ENCODE measurements at regions not wholly inside any gene's neighbourhood (a gene's known extent, or its start where the extent isn't known, plus 50 kb on each side); places are given as distances from the start of the nearest gene placed in this dataset.

DNA sequence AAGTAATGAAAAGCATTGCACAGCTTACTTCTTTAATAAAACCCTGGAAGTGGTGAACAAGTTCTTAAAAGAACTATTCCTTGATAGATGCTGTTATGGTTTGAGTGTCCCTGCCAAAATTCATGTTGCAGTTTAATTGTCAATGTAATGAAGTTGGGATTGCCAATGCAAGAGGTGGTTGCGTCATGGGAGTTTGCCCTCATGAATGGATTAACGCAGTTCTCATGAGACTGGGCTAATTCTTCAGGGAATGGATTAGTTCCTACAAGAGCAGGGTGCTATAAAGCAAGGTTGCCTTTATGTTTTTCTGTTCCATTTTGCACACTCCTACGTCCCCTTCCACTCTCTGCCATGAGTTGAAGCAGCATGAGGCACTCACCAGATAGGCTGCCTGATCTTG is 446.7 kb upstream of the B3GALT2 start:
- no peaks in the 10 kb centered on the region for H3K9me3 Mint-ChIP-seq
- H3K4me1 ChIP-seq (ENCODE audit: insufficient read depth, low read length), result no peaks in the 10 kb centered on the region
- H3K27me3 ChIP-seq (ENCODE audit: insufficient read depth, low read length, poor library complexity, severe bottlenecking), result no peaks in the 10 kb centered on the region
- ChIA-PET POLR2A (no interaction called here), CTCF (no interaction called here)
- H3K4me1 Mint-ChIP-seq, result peaks cover 17 to 28% (median 27%) of the 10 kb centered on the region in 3 donors
- peak overlapping the region in 1 of 8 donors; percentile 85 for H3K27ac Mint-ChIP-seq
- DNase-seq, result no peak
- no peaks in the 10 kb centered on the region for H3K36me3 ChIP-seq (ENCODE audit: insufficient read depth, low read length)
- no peak overlapping the region for H3K4me3 Mint-ChIP-seq
- H3K9me3 ChIP-seq (ENCODE audit: low read length), result no peaks in the 10 kb centered on the region
- H3K4me3 ChIP-seq (ENCODE audit: low read length), result no peak overlapping the region
- H3K36me3 Mint-ChIP-seq, result peaks cover 0 to 18% (median 0%) of the 10 kb centered on the region in 3 donors
- no peak overlapping the region for H3K27ac ChIP-seq (ENCODE audit: low read depth, low read length)
- H3K27me3 Mint-ChIP-seq, result no peaks in the 10 kb centered on the region

GRCh38 chr1:193631306-193631705 is 444.9 kb upstream of the B3GALT2 start:
- Mint-ChIP-seq H3K9me3 (no peaks in the 10 kb centered on the region), H3K4me3 (peak overlapping the region in 1 of 7 donors; percentile 5), H3K4me1 (peaks cover 13 to 26% (median 22%) of the 10 kb centered on the region in 3 donors), H3K27me3 (no peaks in the 10 kb centered on the region), H3K27ac (peak overlapping the region in 1 of 8 donors; percentile 48), H3K36me3 (peaks cover 0 to 21% (median 0%) of the 10 kb centered on the region in 3 donors)
- Histone ChIP-seq H3K27me3 (ENCODE audit: insufficient read depth, low read length, poor library complexity, severe bottlenecking) (no peaks in the 10 kb centered on the region), H3K4me3 (ENCODE audit: low read length) (no peak overlapping the region), H3K9me3 (ENCODE audit: low read length) (no peaks in the 10 kb centered on the region), H3K36me3 (ENCODE audit: insufficient read depth, low read length) (no peaks in the 10 kb centered on the region), H3K27ac (ENCODE audit: low read depth, low read length) (no peak overlapping the region), H3K4me1 (ENCODE audit: insufficient read depth, low read length) (no peaks in the 10 kb centered on the region)
- ChIA-PET POLR2A (no interaction called here), CTCF (no interaction called here)
- DNase-seq, result no peak

DNA sequence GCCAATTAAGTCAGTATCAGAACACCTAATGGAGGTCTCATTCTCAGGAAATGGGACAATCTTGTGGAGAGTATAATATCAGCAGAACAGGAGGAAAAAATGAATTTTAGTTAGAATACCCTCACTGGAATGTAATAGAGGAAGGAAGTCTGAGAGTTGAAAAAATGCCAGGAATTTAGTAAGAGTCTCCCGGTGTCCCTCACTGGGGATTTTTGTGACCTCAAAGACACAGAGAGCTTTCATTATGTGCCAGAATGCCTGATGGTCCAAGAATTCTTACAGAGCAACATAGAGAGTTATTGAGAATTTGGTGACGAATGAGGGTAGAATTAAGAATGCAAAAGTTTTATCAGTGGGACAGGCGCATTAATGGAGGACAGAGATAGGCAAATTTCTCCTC is 443.5 kb upstream of the B3GALT2 start:
- peak overlapping the region in 2 of 8 donors; percentile 17 to 31 for H3K27ac Mint-ChIP-seq
- ChIA-PET POLR2A (no interaction called here), CTCF (no interaction called here)

DNA sequence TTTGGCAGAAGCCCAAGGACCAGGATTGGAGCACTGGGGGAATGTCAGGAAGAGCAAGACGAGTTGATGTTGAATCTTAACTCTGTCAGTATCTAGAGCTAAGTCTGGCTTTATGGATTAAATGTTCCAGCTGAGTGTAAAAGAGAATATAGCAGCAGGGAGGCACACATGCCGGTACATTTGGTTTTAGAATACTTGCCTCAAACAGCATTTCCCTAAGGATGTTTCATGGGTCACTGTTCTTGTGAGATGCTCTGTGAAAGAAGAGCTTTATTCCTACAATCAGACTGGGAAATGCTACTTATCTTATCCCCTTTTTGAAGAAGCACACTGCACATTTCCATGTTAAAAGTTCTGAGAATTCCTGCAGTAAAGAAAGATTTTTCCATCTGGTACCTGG is 440.3 kb upstream of the B3GALT2 start:
- peaks cover 0 to 18% (median 2%) of the 10 kb centered on the region in 3 donors for H3K36me3 Mint-ChIP-seq
- no peaks in the 10 kb centered on the region for H3K9me3 Mint-ChIP-seq
- H3K4me1 ChIP-seq (ENCODE audit: insufficient read depth, low read length), result no peaks in the 10 kb centered on the region
- H3K27me3 ChIP-seq (ENCODE audit: insufficient read depth, low read length, poor library complexity, severe bottlenecking), result no peaks in the 10 kb centered on the region
- no peak overlapping the region for H3K27ac ChIP-seq (ENCODE audit: low read depth, low read length)
- no peaks in the 10 kb centered on the region for H3K36me3 ChIP-seq (ENCODE audit: insufficient read depth, low read length)
- peaks cover 4 to 8% (median 5%) of the 10 kb centered on the region in 3 donors for H3K4me1 Mint-ChIP-seq
- no peak overlapping the region for H3K4me3 ChIP-seq (ENCODE audit: low read length)
- DNase-seq, result no peak
- H3K27me3 Mint-ChIP-seq, result no peaks in the 10 kb centered on the region
- ChIA-PET POLR2A (no interaction called here), CTCF (no interaction called here)
- H3K4me3 Mint-ChIP-seq, result no peak overlapping the region
- no peaks in the 10 kb centered on the region for H3K9me3 ChIP-seq (ENCODE audit: low read length)
- peak overlapping the region in 1 of 8 donors; percentile 17 for H3K27ac Mint-ChIP-seq

More for the DNA sequence above, 443.5 kb upstream of the B3GALT2 start:
- Mint-ChIP-seq H3K9me3 (no peaks in the 10 kb centered on the region), H3K27me3 (no peaks in the 10 kb centered on the region), H3K4me3 (no peak overlapping the region), H3K36me3 (peaks cover 0 to 18% (median 2%) of the 10 kb centered on the region in 3 donors), H3K4me1 (peaks cover 10 to 19% (median 17%) of the 10 kb centered on the region in 3 donors)
- H3K4me3 ChIP-seq (ENCODE audit: low read length), result no peak overlapping the region
- no peaks in the 10 kb centered on the region for H3K27me3 ChIP-seq (ENCODE audit: insufficient read depth, low read length, poor library complexity, severe bottlenecking)
- no peaks in the 10 kb centered on the region for H3K36me3 ChIP-seq (ENCODE audit: insufficient read depth, low read length)
- H3K4me1 ChIP-seq (ENCODE audit: insufficient read depth, low read length), result no peaks in the 10 kb centered on the region
- DNase-seq, result no peak
- H3K9me3 ChIP-seq (ENCODE audit: low read length), result no peaks in the 10 kb centered on the region
- H3K27ac ChIP-seq (ENCODE audit: low read depth, low read length), result no peak overlapping the region

DNA sequence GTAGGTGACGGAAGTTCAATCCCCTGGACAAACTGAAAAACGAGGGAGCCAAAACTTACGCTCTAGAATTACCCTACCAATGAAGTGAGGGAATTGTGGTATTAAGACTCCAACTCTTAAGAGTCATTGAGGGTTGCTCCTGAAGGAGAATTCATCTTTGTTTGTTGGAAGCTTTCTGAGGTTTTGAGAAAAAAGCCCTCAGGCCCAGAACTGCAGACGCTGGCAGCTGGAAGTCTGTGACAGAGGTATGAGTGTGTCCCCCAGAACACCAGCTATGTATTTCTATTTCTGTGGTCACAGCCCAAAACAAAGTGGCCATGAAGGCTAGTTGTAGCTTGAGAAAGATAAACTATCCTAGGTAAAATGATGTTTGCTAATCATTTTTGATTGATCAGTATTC is 438.8 kb upstream of the B3GALT2 start:
- Mint-ChIP-seq H3K27me3 (no peaks in the 10 kb centered on the region), H3K4me1 (peaks cover 0 to 4% (median 4%) of the 10 kb centered on the region in 3 donors), H3K36me3 (peaks cover 0 to 13% (median 4%) of the 10 kb centered on the region in 3 donors), H3K9me3 (no peaks in the 10 kb centered on the region), H3K27ac (no peak overlapping the region), H3K4me3 (no peak overlapping the region)
- POLR2A ChIA-PET, result no interaction called here
- no peak overlapping the region for H3K4me3 ChIP-seq (ENCODE audit: low read length)
- H3K9me3 ChIP-seq (ENCODE audit: low read length), result no peaks in the 10 kb centered on the region
- no peak for DNase-seq
- no peaks in the 10 kb centered on the region for H3K4me1 ChIP-seq (ENCODE audit: insufficient read depth, low read length)
- CTCF ChIA-PET, result no interaction called here
- no peaks in the 10 kb centered on the region for H3K27me3 ChIP-seq (ENCODE audit: insufficient read depth, low read length, poor library complexity, severe bottlenecking)
- no peaks in the 10 kb centered on the region for H3K36me3 ChIP-seq (ENCODE audit: insufficient read depth, low read length)
- H3K27ac ChIP-seq (ENCODE audit: low read depth, low read length), result no peak overlapping the region

- Histone ChIP-seq H3K27me3 (ENCODE audit: insufficient read depth, low read length, poor library complexity, severe bottlenecking) (no peaks in the 10 kb centered on the region), H3K4me1 (ENCODE audit: insufficient read depth, low read length) (no peaks in the 10 kb centered on the region), H3K9me3 (ENCODE audit: low read length) (no peaks in the 10 kb centered on the region), H3K4me3 (ENCODE audit: low read length) (no peak overlapping the region), H3K36me3 (ENCODE audit: insufficient read depth, low read length) (no peaks in the 10 kb centered on the region), H3K27ac (ENCODE audit: low read depth, low read length) (no peak overlapping the region)
- Mint-ChIP-seq H3K4me1 (peaks cover 0 to 4% (median under 1%) of the 10 kb centered on the region in 3 donors), H3K27ac (no peak overlapping the region), H3K27me3 (no peaks in the 10 kb centered on the region), H3K9me3 (no peaks in the 10 kb centered on the region), H3K4me3 (no peak overlapping the region), H3K36me3 (peaks cover 0 to 27% (median 2%) of the 10 kb centered on the region in 3 donors)
- POLR2A ChIA-PET, result no interaction called here
- CTCF ChIA-PET, result no interaction called here
- DNase-seq, result no peak
These were observed 433.5 kb upstream of the B3GALT2 start for GRCh38 chr1:193619911-193620310.

DNA sequence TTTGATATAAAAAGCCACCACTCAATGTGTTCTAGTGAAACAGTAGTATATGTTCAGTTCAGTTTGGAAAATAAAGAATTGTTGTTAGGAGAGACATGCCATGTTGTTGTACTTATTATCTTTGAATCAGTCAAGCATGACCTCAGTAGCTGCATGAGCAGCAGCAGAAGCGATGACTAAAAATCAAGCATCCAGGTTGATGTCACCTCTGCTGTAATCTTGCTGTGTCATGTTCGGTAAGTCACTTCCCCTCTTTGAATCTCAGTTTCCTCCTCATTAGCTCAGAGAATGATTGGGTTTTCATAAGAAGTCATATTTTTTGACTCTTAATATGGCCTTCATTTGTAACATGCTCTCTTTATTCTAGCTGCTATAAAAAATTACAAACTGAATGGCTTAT is 428.4 kb upstream of the B3GALT2 start:
- peaks cover 4 to 8% (median 7%) of the 10 kb centered on the region in 3 donors for H3K4me1 Mint-ChIP-seq
- no peak overlapping the region for H3K4me3 Mint-ChIP-seq
- Histone ChIP-seq H3K4me3 (ENCODE audit: low read length) (no peak overlapping the region), H3K9me3 (ENCODE audit: low read length) (no peaks in the 10 kb centered on the region), H3K27me3 (ENCODE audit: insufficient read depth, low read length, poor library complexity, severe bottlenecking) (no peaks in the 10 kb centered on the region), H3K4me1 (ENCODE audit: insufficient read depth, low read length) (no peaks in the 10 kb centered on the region), H3K36me3 (ENCODE audit: insufficient read depth, low read length) (no peaks in the 10 kb centered on the region), H3K27ac (ENCODE audit: low read depth, low read length) (no peak overlapping the region)
- DNase-seq, result no peak
- ChIA-PET CTCF (interaction anchor here (1.0 kb wide), 1 partner anchor 24 kb away, joined by 3 read pairs; no protein-coding TSS in a partner anchor), POLR2A (no interaction called here)
- H3K9me3 Mint-ChIP-seq, result no peaks in the 10 kb centered on the region
- H3K27me3 Mint-ChIP-seq, result no peaks in the 10 kb centered on the region
- H3K27ac Mint-ChIP-seq, result peak overlapping the region in 1 of 8 donors; percentile 50
- peaks cover 0 to 37% (median 0%) of the 10 kb centered on the region in 3 donors for H3K36me3 Mint-ChIP-seq

- DNase-seq, result no peak
- POLR2A ChIA-PET, result no interaction called here
- Mint-ChIP-seq H3K4me1 (peaks cover 9 to 14% (median 10%) of the 10 kb centered on the region in 3 donors), H3K4me3 (no peak overlapping the region), H3K9me3 (peaks cover 0 to 2% (median 0%) of the 10 kb centered on the region in 5 donors), H3K27me3 (no peaks in the 10 kb centered on the region), H3K27ac (no peak overlapping the region), H3K36me3 (peaks cover 0 to 36% (median 0%) of the 10 kb centered on the region in 3 donors)
- no peaks in the 10 kb centered on the region for H3K27me3 ChIP-seq (ENCODE audit: insufficient read depth, low read length, poor library complexity, severe bottlenecking)
- no peaks in the 10 kb centered on the region for H3K9me3 ChIP-seq (ENCODE audit: low read length)
- H3K36me3 ChIP-seq (ENCODE audit: insufficient read depth, low read length), result no peaks in the 10 kb centered on the region
- no peaks in the 10 kb centered on the region for H3K4me1 ChIP-seq (ENCODE audit: insufficient read depth, low read length)
- H3K27ac ChIP-seq (ENCODE audit: low read depth, low read length), result no peak overlapping the region
- CTCF ChIA-PET, result interaction anchor here (1.0 kb wide), 1 partner anchor 24 kb away, joined by 3 read pairs; no protein-coding TSS in a partner anchor
- H3K4me3 ChIP-seq (ENCODE audit: low read length), result no peak overlapping the region
These were observed 427.9 kb upstream of the B3GALT2 start for GRCh38 chr1:193614275-193614674.
